ENCODE measurements at regions not wholly inside any gene's neighbourhood (a gene's known extent, or its start where the extent isn't known, plus 50 kb on each side); places are given as distances from the start of the nearest gene placed in this dataset.
"Not testable (repeated sequence)": the region's sequence is repeated elsewhere in the genome, so short reads cannot be mapped to it uniquely, and the experiment has no call there.

GRCh38 chr7:67361150-67361549 lies 364.5 kb downstream of the TYW1 start:
- no peak for DNase-seq

DNA sequence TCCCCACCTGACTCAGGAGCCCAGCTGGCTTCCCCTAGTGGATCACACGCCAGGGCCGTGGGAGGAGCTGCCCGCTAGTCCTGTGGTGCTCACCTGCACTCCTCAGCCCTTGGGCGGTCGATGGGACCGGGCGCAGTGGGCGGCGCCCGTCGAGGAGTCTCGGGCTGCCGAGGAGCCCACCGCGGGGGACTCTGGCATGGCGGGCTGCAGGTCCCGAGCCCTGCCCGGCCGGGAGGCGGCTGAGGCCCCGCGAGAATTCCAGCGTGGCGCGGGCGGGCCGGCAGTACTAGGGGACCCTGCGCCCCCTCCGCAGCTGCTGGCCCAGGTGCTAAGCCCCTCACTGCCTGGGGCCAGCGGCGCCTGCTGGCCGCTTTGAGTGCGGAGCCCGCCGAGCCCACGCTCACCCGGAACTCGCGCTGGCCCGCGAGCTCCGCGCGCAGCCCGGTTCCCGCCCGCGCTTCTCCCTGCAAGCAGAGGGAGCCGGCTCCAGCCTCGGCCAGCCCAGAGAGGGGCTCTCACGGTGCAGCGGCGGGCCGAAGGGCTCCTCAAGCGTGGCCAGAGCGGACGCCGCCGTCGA lies 367.9 kb downstream of the TYW1 start:
- DNase-seq, result no peak

DNA sequence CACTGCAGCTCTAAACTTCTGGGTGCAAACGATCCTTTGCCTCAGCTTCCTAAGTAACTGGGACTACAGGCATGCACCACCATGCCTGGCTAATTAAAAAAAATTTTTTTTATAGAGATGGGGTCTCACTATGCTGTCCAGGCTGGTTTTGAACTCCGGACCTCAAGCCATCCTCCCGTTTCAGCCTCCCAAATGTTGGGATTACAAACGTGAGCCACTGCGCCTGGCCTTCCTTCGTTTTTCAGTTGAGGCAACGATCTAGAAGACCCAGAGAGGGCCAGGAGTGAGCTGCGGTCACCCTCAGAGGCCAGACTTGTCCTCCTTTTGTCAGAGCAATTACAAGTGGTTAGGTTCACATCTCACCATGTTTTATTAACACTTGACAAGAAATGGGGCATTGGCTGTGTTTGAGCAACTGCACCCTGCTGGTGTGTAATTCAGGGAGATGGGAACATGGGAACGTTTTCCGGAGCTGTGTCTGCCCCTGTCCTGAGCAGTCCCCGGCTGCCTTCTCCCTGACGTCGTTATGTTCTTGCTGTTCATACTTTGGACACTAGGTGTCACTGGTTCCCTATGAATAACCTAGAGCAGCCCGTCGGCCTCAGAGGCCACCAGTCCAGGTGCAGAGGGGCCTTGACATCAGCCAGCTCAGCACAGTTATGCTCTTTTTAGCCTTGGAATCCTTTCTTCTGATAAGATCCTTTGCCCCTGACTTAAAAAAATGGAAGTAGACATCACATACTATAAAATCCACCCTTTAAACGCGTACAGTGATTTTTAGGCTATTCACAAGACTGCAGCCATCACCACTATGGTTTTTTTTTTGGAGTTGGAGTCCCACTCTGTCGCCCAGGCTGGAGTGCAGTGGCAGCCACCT lies 375.0 kb downstream of the TYW1 start:
- DNase-seq, result peak; percentile 35

GRCh38 chr7:67373389-67373788 lies 376.8 kb downstream of the TYW1 start:
- DNase-seq, result not testable (repeated sequence)

DNA sequence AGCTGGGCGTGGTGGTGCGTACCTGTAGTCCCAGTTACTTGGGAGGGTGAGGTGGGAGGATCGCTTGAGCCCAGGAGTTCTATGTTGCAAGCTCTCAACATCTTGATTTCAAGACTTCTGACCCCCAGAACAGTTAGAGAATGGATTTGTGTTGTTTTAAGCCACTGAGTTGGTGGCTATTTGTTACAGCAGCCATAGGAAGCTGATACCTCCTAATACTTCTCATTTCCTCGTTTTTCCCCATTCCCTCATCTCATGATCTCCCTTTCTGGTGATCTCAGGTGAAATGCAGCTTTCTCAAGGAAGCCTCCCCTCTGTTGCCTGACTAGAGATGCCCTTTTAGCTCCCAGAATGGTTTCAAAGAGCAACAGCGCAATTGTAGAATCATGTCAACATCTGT lies 378.8 kb downstream of the TYW1 start:
- no peak for DNase-seq

DNA sequence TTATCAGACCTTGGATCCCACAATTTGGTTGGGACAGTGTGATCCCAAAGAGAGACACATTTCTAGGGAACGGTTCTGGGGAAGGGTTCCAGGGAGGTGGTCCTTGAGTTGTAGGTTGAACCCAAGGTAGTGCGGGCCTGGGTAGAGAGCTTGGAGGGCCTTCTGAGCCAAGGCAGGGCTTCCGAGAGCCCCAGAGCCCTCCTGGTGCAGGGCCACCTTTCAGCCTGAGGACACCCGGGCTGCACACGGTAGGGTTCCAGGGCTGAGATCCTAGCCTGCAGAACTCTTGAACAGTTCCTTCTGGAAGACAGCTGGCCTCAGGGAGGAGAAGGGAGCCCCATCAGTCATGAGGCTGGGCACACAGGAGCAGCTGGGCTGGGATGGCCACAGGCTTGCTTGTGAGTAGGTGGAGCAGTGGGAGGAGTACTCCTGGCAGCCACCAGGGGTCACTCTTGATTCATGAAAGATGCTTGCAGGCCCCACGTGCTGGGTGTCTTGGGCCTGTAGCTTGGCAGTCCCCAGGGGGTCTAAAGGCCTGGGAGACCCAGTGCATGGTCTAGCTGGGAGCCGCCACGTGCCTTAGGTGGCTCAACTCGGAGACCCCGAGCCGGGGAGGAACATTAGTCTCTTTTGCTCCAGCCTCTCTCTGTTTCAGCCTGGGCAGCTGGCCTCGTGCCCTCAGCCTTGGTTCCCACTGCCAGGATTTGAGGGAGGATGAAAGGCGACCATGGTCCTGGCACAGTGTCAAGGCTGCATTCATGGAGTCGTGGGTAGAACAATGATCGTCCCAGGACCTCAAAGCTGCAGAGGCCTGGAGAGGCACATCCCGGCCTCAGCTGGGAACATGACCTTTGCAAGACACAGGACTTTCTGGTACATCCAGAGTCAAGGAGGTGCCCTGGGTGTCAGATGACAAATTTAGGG lies 381.6 kb downstream of the TYW1 start:
- DNase-seq, result peak; percentile 51

GRCh38 chr7:67380326-67380725 lies 383.7 kb downstream of the TYW1 start:
- no peak for DNase-seq

DNA sequence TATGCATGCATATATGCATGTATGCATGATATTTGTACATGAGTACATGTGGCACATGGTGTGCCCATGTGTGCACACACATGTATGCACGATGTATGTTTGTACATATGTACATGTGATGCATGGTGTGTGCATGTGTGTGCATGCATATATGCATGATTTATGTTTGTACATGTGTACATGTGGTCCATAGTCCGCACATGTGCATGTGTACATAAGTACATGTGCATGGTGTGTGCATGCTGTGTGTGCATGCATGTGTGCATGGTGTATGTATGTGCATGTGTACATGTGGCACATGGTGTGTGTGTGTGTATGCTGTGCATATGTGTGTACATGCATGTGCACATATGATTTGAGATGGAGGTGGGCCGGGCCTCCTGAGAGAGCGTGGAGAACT lies 384.2 kb downstream of the TYW1 start:
- no peak for DNase-seq

DNA sequence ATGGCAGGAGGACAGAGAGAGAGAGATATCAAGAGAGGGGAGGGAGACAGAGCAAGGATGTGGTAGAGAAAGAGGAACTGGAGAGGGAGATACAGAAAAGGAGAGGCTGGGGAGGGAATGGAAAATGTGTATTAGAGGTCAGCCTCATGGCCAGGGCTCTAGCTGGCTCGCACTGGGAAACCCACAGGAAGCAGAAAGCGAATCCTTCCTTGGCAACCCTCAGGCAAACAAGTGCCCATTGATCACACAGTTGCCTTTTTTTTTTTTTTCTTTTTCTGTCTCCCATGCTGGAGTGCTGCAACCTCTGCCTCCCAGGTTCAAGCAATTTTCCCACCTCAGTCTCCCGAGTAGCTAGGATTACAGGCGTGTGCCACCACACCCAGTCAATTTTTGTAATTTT lies 391.2 kb downstream of the TYW1 start:
- DNase-seq, result no peak

- no peak for DNase-seq
These were observed 394.5 kb downstream of the TYW1 start for GRCh38 chr7:67391168-67391567.

DNA sequence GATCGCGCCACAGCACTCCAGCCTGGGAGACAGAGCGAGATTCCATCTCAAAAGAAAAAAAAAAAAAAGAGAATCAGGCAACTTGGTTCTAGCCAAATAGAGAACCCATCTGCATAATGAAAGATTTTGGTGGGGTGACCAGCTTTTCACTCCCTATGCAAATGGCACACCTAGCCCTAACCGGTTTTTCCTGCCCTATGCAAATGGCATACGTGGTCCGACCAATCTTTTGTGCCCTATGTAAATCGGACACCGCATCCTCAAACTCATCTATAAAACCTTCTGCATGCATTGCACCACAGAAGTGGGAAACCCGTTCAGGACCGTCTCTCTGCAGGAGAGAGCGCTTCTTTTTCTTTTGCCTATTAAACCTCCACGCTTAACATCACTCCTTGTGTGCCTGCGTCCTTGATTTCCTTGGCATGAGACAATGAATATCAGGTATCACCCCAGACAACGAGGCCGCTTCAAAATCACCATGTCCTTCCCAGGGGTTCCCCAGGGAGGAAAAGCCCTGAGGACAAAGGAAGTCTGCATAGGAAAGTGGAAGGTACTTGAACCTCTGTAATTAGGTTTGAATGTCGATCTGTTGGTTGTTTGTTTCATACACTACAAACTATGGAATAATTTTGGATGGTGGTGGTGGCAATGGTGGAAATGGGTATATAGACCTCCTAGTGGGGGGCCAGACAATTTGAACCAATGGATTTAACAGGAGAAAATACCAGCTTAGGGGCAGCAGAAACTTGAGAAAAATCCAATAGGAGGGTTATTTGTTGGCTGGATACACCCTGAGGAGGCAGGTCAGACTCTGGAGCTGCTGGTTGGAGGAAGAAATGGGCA lies 396.2 kb downstream of the TYW1 start:
- no peak for DNase-seq

DNA sequence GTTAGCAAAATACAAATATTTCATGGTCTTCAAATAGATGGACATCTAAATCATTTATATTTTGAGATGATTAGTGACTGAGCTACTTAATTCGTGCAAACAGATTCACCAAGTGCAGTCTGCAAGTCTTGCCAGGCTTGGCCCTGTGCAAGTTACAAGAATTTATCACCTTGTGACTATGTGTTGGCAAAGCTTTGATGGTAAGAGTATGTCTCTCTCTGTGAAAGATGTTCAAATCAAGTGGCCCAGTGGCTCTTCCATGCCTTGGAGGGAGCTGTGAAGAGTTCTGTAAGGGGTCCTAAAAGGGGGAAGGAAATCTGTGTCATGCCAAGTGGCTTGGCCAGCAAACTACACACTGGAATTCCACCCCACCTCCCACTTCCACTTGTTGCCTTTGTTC lies 397.3 kb downstream of the TYW1 start:
- DNase-seq, result no peak

GRCh38 chr7:67398916-67399315 lies 402.3 kb downstream of the TYW1 start:
- no peak for DNase-seq

- DNase-seq, result no peak
These were observed 404.9 kb downstream of the TYW1 start for GRCh38 chr7:67401492-67401891.

GRCh38 chr7:67402280-67402679 lies 405.6 kb downstream of the TYW1 start:
- DNase-seq, result no peak

DNA sequence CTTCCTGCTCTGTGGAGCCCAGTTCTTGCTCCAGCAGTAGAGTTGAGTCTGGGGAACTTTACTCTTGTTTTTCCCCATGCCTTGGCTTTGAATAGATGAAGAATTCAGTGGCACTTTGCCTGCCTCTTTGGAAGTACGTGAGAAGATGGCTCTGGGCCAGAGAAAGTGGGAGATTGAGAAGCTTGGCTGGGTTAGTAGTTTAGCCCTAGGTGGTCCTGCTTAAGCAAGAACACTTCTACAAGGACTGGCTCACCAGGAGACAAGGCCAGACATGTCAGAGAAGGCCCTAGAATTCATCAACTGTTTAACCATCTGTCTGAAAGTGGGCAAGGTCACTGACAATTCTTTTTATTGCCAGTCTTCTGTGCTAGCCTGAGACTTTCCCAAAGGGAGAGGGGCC lies 410.3 kb downstream of the TYW1 start:
- no peak for DNase-seq

- no peak for DNase-seq
These were observed 410.9 kb downstream of the TYW1 start for GRCh38 chr7:67407392-67408071.

DNA sequence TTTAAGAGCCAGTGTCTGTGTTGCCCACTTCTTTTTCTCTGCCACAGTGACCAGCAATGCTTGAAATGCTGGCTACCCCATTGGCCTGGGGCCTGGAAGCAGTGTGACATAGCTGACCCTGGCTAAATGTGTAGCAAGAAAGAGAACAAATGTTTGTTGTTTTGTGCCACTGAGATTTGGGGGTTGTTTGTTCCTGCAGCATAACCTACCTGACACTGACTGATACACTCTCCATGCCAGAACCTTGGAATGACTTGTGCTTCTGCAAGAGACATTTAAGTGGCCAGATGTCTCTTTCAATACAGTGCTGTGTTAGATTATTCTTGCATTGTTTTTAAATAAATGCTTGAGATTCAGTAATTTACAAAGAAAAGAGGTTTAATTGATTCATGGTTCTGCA lies 411.5 kb downstream of the TYW1 start:
- DNase-seq, result no peak

- no peak for DNase-seq
These were observed 417.0 kb downstream of the TYW1 start for GRCh38 chr7:67413670-67414069.

- no peak for DNase-seq
These were observed 418.2 kb downstream of the TYW1 start for GRCh38 chr7:67414858-67415257.

DNA sequence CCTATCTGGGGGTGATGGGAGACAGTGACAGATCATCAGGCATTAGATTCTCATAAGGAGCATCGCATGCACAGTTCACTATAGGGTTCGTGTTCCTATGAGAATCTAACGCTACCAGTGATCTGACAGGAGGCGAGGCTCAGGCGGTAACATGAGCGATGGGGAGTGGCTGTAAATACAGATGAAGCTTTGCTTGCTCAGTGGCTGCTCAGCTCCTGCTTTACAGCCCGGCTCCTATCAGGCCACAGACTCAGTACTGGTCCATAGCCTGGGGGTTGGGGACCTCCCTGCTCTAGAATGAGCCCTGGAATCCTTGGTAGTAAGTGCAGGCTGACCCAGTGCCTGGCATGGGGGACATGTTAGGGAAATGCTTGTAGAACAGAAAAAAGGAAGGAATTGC lies 426.0 kb downstream of the TYW1 start:
- no peak for DNase-seq

GRCh38 chr7:67423065-67423464 lies 426.4 kb downstream of the TYW1 start:
- no peak for DNase-seq

Measured in stimulated activated CD4-positive, alpha-beta T cell treated with anti-CD3 and anti-CD28 coated beads, Interleukin-1b, Interleukin-23, amount 100 ng/mL, for 48 hours (primary cell).